SK-N-SH treated with all-trans-retinoic acid at 6 μM for 48 hours (cell line): ENCODE measurements at regions not wholly inside any gene's neighbourhood (a gene's known extent, or its start where the extent isn't known, plus 50 kb on each side); places are given as distances from the start of the nearest gene placed in this dataset.

Experiments used
- ATAC-seq: fragments of 200-7000 bp; cut with Tn5 transposase; 3 replicates; pipeline ENCODE4 v1.9.1; 2020; ENCODE audit warnings: mild to moderate bottlenecking, moderate library complexity
- ARNTL ChIP-seq: fragments of 450-650 bp; formaldehyde crosslinking; IDR thresholded peaks from 2 replicates; pipeline ENCODE4 v1.5.0; 2020; ENCODE audit warnings: low read depth, mild to moderate bottlenecking, moderate library complexity, borderline replicate concordance
- BACH2 ChIP-seq: fragments of 250-450 bp; sonication (Bioruptor Pico); IDR thresholded peaks from 2 replicates; pipeline ENCODE4 v1.9.0; 2021; ENCODE audit warnings: mild to moderate bottlenecking, borderline replicate concordance
- ESRRG ChIP-seq: fragments of 250-450 bp; sonication (Bioruptor Pico); IDR thresholded peaks from 2 replicates; pipeline ENCODE4 v1.6.1; 2021; ENCODE audit warnings: mild to moderate bottlenecking
- PPARA ChIP-seq: fragments of 250-450 bp; sonication (Bioruptor Pico); IDR thresholded peaks from 2 replicates; pipeline ENCODE4 v1.5.0; 2020; ENCODE audit warnings: mild to moderate bottlenecking, borderline replicate concordance
- RARB ChIP-seq: fragments of 250-450 bp; sonication (Bioruptor Pico); IDR thresholded peaks from 2 replicates; pipeline ENCODE4 v1.8.0; 2021; ENCODE audit warnings: mild to moderate bottlenecking, moderate library complexity
- SNAI2 ChIP-seq: fragments of 250-450 bp; sonication (Bioruptor Pico); IDR thresholded peaks from 2 replicates; pipeline ENCODE4 v1.5.0; 2020; ENCODE audit warnings: mild to moderate bottlenecking, moderate library complexity
- TCF4 ChIP-seq: fragments of 250-450 bp; sonication (Bioruptor Pico); IDR thresholded peaks from 2 replicates; pipeline ENCODE4 v1.8.0; 2021; ENCODE audit warnings: mild to moderate bottlenecking, moderate library complexity, borderline replicate concordance
- TOX ChIP-seq: fragments of 250-450 bp; sonication (Bioruptor Pico); IDR thresholded peaks from 2 replicates; pipeline ENCODE4 v1.8.0; 2021; ENCODE audit warnings: mild to moderate bottlenecking, moderate library complexity, borderline replicate concordance
- ZC3H10 ChIP-seq: fragments of 250-450 bp; sonication (Bioruptor Pico); IDR thresholded peaks from 2 replicates; pipeline ENCODE4 v1.5.1; 2021; ENCODE audit warnings: mild to moderate bottlenecking, moderate library complexity
- ZFP3 ChIP-seq: fragments of 250-450 bp; sonication (Bioruptor Pico); IDR thresholded peaks from 2 replicates; pipeline ENCODE4 v1.5.0; 2020; ENCODE audit warnings: mild to moderate bottlenecking, moderate library complexity
- ZNF565 ChIP-seq: fragments of 450-650 bp; formaldehyde crosslinking; conservative IDR thresholded peaks from 2 replicates; pipeline ENCODE4 v1.5.0; 2020; ENCODE audit warnings: low read depth, mild to moderate bottlenecking, moderate library complexity
- ZNF70 ChIP-seq: fragments of 450-650 bp; formaldehyde crosslinking; IDR thresholded peaks from 2 replicates; pipeline ENCODE4 v1.5.0; 2020; ENCODE audit warnings: mild to moderate bottlenecking, moderate library complexity
- ZNF8 ChIP-seq: fragments of 450-650 bp; formaldehyde crosslinking; IDR thresholded peaks from 2 replicates; pipeline ENCODE4 v1.5.0; 2020; ENCODE audit warnings: mild to moderate bottlenecking, moderate library complexity
- TF ChIP-seq, protein P1 (sequence below): fragments of 250-450 bp; sonication (Bioruptor Pico); IDR thresholded peaks from 2 replicates; pipeline ENCODE4 v1.8.0; 2021; ENCODE audit warnings: low read depth, mild to moderate bottlenecking, moderate library complexity, borderline replicate concordance
- TF ChIP-seq, protein P2 (sequence below): fragments of 250-450 bp; sonication (Bioruptor Pico); IDR thresholded peaks from 2 replicates; pipeline ENCODE4 v1.5.0; 2020; ENCODE audit warnings: mild to moderate bottlenecking, moderate library complexity
- TF ChIP-seq, protein P3 (sequence below): fragments of 250-450 bp; sonication (Bioruptor Pico); IDR thresholded peaks from 2 replicates; pipeline ENCODE4 v1.8.0; 2020; ENCODE audit warnings: mild to moderate bottlenecking, moderate library complexity, borderline replicate concordance
- TF ChIP-seq, protein P4 (sequence below): fragments of 250-450 bp; sonication (Bioruptor Pico); IDR thresholded peaks from 2 replicates; pipeline ENCODE4 v1.5.1; 2020; ENCODE audit warnings: low read depth, mild to moderate bottlenecking, moderate library complexity

DNA sequence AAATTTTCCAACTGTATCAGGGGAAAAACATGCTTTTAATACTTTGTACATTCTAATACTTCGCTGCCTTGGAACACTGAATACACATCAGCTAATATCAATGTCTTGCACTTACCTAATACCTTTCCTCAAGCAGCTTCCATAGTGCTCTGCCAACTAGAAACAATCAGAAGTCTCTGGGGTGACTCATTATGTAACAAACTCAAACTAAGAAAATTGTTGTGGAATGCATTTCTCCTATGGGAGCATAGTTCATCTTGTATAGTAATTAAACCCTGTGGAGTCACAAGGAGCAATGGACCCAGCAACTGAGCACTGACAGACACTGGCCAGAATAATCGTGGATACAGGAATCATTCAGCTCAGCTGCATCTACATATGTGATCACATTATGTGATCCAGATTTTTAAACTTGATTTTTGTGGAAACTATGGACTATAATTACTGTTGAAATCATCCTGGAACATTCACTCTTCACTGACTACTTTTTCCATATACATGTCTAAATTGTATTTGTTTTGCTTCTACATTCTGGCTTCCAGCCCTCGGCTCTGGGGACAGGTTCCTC is 496.9 kb downstream of the TMA16 start:
- ATAC-seq, result no peak
- TF ChIP-seq, protein P1, sequence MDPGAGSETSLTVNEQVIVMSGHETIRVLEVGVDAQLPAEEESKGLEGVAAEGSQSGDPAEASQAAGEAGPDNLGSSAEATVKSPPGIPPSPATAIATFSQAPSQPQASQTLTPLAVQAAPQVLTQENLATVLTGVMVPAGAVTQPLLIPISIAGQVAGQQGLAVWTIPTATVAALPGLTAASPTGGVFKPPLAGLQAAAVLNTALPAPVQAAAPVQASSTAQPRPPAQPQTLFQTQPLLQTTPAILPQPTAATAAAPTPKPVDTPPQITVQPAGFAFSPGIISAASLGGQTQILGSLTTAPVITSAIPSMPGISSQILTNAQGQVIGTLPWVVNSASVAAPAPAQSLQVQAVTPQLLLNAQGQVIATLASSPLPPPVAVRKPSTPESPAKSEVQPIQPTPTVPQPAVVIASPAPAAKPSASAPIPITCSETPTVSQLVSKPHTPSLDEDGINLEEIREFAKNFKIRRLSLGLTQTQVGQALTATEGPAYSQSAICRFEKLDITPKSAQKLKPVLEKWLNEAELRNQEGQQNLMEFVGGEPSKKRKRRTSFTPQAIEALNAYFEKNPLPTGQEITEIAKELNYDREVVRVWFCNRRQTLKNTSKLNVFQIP (CRISPR knock-in tag), result no peak
- no peak for TF ChIP-seq ZC3H10 (CRISPR knock-in tag)
- TF ChIP-seq SNAI2 (CRISPR knock-in tag), result no peak
- TF ChIP-seq ZFP3 (CRISPR knock-in tag), result no peak
- TF ChIP-seq ZNF8 (CRISPR knock-in tag), result no peak
- no peak for TF ChIP-seq RARB (CRISPR knock-in tag)
- no peak for TF ChIP-seq ZNF565 (CRISPR knock-in tag)
- TF ChIP-seq TCF4 (CRISPR knock-in tag), result no peak
- TF ChIP-seq, protein P2, sequence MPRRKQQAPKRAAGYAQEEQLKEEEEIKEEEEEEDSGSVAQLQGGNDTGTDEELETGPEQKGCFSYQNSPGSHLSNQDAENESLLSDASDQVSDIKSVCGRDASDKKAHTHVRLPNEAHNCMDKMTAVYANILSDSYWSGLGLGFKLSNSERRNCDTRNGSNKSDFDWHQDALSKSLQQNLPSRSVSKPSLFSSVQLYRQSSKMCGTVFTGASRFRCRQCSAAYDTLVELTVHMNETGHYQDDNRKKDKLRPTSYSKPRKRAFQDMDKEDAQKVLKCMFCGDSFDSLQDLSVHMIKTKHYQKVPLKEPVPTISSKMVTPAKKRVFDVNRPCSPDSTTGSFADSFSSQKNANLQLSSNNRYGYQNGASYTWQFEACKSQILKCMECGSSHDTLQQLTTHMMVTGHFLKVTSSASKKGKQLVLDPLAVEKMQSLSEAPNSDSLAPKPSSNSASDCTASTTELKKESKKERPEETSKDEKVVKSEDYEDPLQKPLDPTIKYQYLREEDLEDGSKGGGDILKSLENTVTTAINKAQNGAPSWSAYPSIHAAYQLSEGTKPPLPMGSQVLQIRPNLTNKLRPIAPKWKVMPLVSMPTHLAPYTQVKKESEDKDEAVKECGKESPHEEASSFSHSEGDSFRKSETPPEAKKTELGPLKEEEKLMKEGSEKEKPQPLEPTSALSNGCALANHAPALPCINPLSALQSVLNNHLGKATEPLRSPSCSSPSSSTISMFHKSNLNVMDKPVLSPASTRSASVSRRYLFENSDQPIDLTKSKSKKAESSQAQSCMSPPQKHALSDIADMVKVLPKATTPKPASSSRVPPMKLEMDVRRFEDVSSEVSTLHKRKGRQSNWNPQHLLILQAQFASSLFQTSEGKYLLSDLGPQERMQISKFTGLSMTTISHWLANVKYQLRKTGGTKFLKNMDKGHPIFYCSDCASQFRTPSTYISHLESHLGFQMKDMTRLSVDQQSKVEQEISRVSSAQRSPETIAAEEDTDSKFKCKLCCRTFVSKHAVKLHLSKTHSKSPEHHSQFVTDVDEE (CRISPR knock-in tag), result no peak

DNA sequence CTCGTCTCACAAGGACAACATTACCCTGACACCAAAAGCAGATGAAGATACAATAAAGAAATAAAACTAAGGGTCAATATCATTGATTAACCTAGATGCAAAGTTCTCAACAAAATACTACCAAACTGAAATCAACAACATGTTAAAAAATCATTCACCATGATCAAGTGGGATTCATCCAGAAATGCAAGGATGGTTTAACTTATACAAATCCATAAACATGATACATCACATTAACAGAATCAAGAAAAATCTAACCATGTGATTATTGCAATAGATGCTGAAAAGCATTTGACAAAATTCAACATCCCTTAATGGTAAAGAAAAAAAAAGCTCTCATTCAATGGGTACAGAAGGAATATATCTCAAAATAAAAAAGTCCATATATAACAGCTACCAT is 514.9 kb downstream of the TMA16 start:
- TF ChIP-seq, protein P1 (CRISPR knock-in tag), result no peak
- TF ChIP-seq TOX (CRISPR knock-in tag) (no peak), ESRRG (no peak), BACH2 (CRISPR knock-in tag) (no peak), ARNTL (CRISPR knock-in tag) (no peak), ZNF8 (CRISPR knock-in tag) (no peak), PPARA (CRISPR knock-in tag) (no peak), SNAI2 (CRISPR knock-in tag) (no peak), RARB (CRISPR knock-in tag) (no peak), ZNF70 (CRISPR knock-in tag) (no peak), ZNF565 (CRISPR knock-in tag) (no peak)
- TF ChIP-seq, protein P3, sequence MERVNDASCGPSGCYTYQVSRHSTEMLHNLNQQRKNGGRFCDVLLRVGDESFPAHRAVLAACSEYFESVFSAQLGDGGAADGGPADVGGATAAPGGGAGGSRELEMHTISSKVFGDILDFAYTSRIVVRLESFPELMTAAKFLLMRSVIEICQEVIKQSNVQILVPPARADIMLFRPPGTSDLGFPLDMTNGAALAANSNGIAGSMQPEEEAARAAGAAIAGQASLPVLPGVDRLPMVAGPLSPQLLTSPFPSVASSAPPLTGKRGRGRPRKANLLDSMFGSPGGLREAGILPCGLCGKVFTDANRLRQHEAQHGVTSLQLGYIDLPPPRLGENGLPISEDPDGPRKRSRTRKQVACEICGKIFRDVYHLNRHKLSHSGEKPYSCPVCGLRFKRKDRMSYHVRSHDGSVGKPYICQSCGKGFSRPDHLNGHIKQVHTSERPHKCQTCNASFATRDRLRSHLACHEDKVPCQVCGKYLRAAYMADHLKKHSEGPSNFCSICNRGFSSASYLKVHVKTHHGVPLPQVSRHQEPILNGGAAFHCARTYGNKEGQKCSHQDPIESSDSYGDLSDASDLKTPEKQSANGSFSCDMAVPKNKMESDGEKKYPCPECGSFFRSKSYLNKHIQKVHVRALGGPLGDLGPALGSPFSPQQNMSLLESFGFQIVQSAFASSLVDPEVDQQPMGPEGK (CRISPR knock-in tag), result no peak
- TF ChIP-seq, protein P2 (CRISPR knock-in tag), result no peak
- TF ChIP-seq, protein P4, sequence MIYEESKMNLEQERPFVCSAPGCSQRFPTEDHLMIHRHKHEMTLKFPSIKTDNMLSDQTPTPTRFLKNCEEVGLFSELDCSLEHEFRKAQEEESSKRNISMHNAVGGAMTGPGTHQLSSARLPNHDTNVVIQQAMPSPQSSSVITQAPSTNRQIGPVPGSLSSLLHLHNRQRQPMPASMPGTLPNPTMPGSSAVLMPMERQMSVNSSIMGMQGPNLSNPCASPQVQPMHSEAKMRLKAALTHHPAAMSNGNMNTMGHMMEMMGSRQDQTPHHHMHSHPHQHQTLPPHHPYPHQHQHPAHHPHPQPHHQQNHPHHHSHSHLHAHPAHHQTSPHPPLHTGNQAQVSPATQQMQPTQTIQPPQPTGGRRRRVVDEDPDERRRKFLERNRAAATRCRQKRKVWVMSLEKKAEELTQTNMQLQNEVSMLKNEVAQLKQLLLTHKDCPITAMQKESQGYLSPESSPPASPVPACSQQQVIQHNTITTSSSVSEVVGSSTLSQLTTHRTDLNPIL, result no peak
- no peak for ATAC-seq
